Brain microvascular endothelial cell (primary cell): ENCODE measurements at regions not wholly inside any gene's neighbourhood (a gene's known extent, or its start where the extent isn't known, plus 50 kb on each side); places are given as distances from the start of the nearest gene placed in this dataset.

Experiments
- DNase-seq: peaks from one replicate; pipeline ENCODE4 v3.0.0-alpha.2; 2020
- H3K27ac ChIP-seq: fragments of 250-450 bp; sonication (Bioruptor Pico); 2 replicates; pipeline ENCODE4 v1.5.1; 2020; ENCODE audit warnings: mild to moderate bottlenecking, moderate library complexity
- H3K27me3 ChIP-seq: fragments of 250-450 bp; sonication (Bioruptor Pico); replicated peaks from 2 replicates; pipeline ENCODE4 v1.5.1; 2020; ENCODE audit warnings: mild to moderate bottlenecking
- H3K36me3 ChIP-seq: fragments of 250-450 bp; sonication (Bioruptor Pico); replicated peaks from 2 replicates; pipeline ENCODE4 v1.5.1; 2020; ENCODE audit warnings: mild to moderate bottlenecking
- H3K4me3 ChIP-seq: 2 replicates; pipeline ENCODE4 v1.5.1; 2011; ENCODE audit warnings: low read depth, mild to moderate bottlenecking, control low read depth, low read length, moderate library complexity
- CTCF ChIP-seq: IDR thresholded peaks from 2 replicates; pipeline ENCODE4 v1.5.1; 2011; ENCODE audit warnings: low read depth, mild to moderate bottlenecking, moderate library complexity, low read length, control low read depth, inconsistent platforms; ENCODE audit errors: missing control alignments
- in situ Hi-C: cut with HindIII; loops from 2 replicates; pipeline ENCODE4 v1.10.0; 2017; ENCODE audit warnings: low sequenced_read_pairs, low pct_ligation_motif_present

DNA sequence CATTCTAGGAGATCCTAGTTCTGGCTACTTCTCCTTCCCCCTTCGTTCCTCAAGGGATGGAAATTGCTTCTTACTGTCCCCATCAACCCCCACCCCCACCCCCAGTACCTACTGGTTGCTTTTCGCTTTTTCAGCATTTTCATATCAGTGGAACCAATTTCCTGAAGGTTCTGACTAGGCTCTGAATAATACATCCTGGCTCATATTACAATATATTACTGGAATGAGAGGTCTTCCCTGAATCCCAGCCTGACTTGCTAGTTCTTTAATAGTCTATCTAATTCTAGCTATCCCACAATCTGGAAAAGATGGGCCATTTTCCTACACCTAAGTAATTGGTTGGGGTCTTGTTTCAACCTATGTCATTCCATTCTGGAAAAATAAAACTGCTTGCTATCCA lies 207.4 kb downstream of the COG6 start:
- H3K27ac ChIP-seq: no peak overlapping the region
- no peaks in the 10 kb centered on the region for H3K36me3 ChIP-seq
- no peak overlapping the region for H3K4me3 ChIP-seq
- TF ChIP-seq CTCF: no peak
- H3K27me3 ChIP-seq: no peaks in the 10 kb centered on the region
- in situ Hi-C loops: no loop called here
- DNase-seq: no peak

DNA sequence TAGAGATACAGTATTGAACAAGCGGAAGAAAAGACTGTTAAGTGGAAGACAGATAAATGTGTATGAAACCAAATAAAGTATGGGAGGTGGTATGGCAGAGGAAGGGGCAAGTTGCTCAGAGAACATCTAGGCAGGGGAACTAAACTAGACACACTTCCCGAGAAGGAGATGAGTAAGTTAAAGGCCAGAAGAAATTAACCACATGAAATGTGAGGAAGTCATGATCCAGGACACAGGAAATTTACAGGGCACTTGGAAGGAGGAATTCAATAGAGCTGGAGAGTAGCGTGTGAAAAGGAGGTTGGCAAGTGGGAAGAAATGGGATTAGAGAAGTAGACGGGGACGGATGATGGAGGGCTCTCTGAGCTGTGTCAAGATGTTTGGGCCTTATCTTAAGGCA lies 208.8 kb downstream of the COG6 start:
- TF ChIP-seq CTCF: no peak
- H3K36me3 ChIP-seq: no peaks in the 10 kb centered on the region
- no peaks in the 10 kb centered on the region for H3K27me3 ChIP-seq
- no peak overlapping the region for H3K27ac ChIP-seq
- no peak for DNase-seq
- H3K4me3 ChIP-seq: no peak overlapping the region
- in situ Hi-C loops: no loop called here

GRCh38 chr13:39866722-39867121 lies 211.3 kb downstream of the COG6 start:
- Histone ChIP-seq H3K4me3 (no peak overlapping the region), H3K27ac (no peak overlapping the region), H3K36me3 (no peaks in the 10 kb centered on the region), H3K27me3 (no peaks in the 10 kb centered on the region)
- no peak for DNase-seq
- TF ChIP-seq CTCF: no peak
- in situ Hi-C loops: no loop called here

GRCh38 chr13:39867807-39868206 lies 212.3 kb downstream of the COG6 start:
- no peak for TF ChIP-seq CTCF
- Histone ChIP-seq H3K36me3 (no peaks in the 10 kb centered on the region), H3K27ac (no peak overlapping the region), H3K27me3 (no peaks in the 10 kb centered on the region), H3K4me3 (no peak overlapping the region)
- DNase-seq: no peak
- in situ Hi-C loops: no loop called here

DNA sequence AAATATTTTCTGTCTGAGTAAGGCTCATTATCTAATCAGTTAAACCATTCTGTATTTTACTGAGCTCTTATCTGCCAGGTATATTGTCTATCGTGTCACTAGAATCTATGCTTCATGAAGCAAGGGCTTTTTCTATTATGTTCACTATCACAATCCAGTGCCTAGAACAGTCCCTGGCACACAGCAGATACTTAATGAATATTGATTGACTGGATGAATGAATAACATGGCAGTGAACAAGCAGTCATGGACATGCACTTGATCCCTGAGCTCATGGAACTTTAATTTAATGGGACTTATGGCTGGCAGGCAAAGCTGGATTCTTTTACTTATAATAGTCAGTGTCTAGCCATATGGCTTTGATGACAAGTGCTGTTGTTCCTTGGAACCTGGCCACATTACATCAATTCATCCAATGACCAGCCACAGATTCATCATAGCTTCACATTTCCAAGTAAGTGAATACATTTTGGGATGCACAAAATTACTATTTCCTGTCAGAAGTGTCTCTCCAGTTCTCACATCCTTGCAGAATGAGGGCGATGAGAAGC lies 214.8 kb downstream of the COG6 start:
- TF ChIP-seq CTCF: no peak
- DNase-seq: no peak
- H3K27me3 ChIP-seq: no peaks in the 10 kb centered on the region
- in situ Hi-C loops: no loop called here
- no peaks in the 10 kb centered on the region for H3K36me3 ChIP-seq
- no peak overlapping the region for H3K4me3 ChIP-seq
- H3K27ac ChIP-seq: no peak overlapping the region

- in situ Hi-C loops: no loop called here
- H3K36me3 ChIP-seq: no peaks in the 10 kb centered on the region
- no peak overlapping the region for H3K4me3 ChIP-seq
- peak overlapping the region; percentile 97 for H3K27ac ChIP-seq
- no peaks in the 10 kb centered on the region for H3K27me3 ChIP-seq
- no peak for DNase-seq
- TF ChIP-seq CTCF: no peak
These were observed 219.0 kb downstream of the COG6 start for GRCh38 chr13:39874331-39875053.
